ENCODE measurements at regions not wholly inside any gene's neighbourhood (a gene's known extent, or its start where the extent isn't known, plus 50 kb on each side); places are given as distances from the start of the nearest gene placed in this dataset.

- TF ChIP-seq CTCF (conservative IDR thresholded peaks at IDR 0.05), result no peak
- no peak for TF ChIP-seq EZH2 (IDR thresholded peaks at IDR 0.05; ENCODE audit: low read depth)
Measured at GRCh38 chrX:22712942-22713341, 286.8 kb upstream of the DDX53 start.
